ENCODE measurements at regions not wholly inside any gene's neighbourhood (a gene's known extent, or its start where the extent isn't known, plus 50 kb on each side); places are given as distances from the start of the nearest gene placed in this dataset.

DNA sequence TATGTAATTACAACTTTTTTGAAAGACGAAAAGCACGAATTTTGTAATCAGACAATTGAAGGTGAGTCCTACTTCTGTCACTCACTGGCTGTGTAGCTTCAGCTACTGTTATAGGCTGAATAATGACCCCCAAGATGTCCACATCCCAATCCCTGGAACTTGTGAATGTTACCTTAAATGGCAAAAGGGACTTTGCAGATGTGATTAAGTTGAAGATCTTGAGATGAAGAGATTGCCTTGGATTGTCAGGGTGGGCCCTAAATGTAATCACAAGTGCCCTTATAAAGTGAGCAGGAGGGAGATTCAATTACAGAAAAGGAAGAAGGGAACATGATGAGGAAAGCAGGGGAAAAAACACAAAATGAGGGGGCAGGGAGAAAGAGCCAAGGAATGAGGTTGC is 326.2 kb upstream of the MSX2 start:
- CTCF ChIA-PET = no interaction called here

DNA sequence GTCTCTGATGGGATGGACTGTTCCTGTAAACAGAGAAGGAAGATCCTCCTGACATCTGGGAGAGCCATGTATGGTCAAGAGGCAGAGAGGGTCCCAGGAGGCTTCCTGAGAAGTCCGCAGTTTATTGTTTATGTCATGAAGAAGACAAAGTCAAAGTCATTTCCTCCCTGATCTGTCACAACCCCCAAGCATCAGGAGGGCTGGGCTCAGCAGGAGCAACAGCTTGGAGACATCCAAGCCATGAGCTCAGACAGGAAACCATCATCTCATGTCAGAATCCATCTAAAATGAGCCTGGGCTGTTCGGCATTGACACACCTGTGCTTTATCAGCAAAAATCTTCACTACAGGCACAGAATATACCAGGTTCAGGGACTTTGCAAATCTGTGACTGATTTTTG is 325.0 kb upstream of the MSX2 start:
- no peaks in the 10 kb centered on the region for H3K4me1 Mint-ChIP-seq (ENCODE audit: low read depth)
- H3K9me3 Mint-ChIP-seq = no peaks in the 10 kb centered on the region
- intact Hi-C loops (cut with micrococcal nuclease) = no loop called here
- CTCF ChIA-PET = no interaction called here
- POLR2A ChIA-PET = no interaction called here
- DNase-seq (no peak), ATAC-seq (no peak)
- H3K27me3 Mint-ChIP-seq = peaks cover 6% of the 10 kb centered on the region
- TF ChIP-seq, protein P1, sequence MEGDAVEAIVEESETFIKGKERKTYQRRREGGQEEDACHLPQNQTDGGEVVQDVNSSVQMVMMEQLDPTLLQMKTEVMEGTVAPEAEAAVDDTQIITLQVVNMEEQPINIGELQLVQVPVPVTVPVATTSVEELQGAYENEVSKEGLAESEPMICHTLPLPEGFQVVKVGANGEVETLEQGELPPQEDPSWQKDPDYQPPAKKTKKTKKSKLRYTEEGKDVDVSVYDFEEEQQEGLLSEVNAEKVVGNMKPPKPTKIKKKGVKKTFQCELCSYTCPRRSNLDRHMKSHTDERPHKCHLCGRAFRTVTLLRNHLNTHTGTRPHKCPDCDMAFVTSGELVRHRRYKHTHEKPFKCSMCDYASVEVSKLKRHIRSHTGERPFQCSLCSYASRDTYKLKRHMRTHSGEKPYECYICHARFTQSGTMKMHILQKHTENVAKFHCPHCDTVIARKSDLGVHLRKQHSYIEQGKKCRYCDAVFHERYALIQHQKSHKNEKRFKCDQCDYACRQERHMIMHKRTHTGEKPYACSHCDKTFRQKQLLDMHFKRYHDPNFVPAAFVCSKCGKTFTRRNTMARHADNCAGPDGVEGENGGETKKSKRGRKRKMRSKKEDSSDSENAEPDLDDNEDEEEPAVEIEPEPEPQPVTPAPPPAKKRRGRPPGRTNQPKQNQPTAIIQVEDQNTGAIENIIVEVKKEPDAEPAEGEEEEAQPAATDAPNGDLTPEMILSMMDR (IDR thresholded peaks at IDR 0.05) = no peak
- H3K4me3 Mint-ChIP-seq = no peak overlapping the region
- H3K27ac Mint-ChIP-seq = no peak overlapping the region
- no peaks in the 10 kb centered on the region for H3K36me3 Mint-ChIP-seq (ENCODE audit: low read depth)

More for the DNA sequence above, 326.2 kb upstream of the MSX2 start:
- Mint-ChIP-seq H3K36me3 (ENCODE audit: low read depth) (no peaks in the 10 kb centered on the region), H3K27me3 (peaks cover 8% of the 10 kb centered on the region), H3K9me3 (no peaks in the 10 kb centered on the region), H3K4me1 (ENCODE audit: low read depth) (no peaks in the 10 kb centered on the region), H3K27ac (no peak overlapping the region), H3K4me3 (no peak overlapping the region)
- DNase-seq = no peak
- TF ChIP-seq, protein P1 (IDR thresholded peaks at IDR 0.05) = no peak
- intact Hi-C loops (cut with micrococcal nuclease) = no loop called here
- POLR2A ChIA-PET = no interaction called here
- ATAC-seq = no peak

DNA sequence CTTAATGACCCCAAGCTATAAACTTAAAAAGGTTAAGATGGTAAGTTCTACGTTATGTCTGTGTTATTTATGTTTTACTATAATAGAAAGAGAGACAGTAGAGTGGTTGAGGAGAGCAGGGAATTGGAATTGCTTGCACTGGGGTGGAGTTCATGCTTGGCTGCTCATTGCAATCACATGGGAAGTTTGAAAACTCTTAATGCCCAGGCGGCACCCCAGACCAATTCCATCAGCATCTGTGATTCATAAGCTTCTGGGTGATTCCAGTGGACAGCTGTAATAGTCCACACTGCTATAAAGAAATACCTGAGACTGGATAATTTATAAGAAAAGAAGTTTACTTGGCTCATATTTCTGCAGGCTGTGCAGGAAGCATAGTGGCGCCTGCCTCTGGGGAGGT is 323.9 kb upstream of the MSX2 start:
- TF ChIP-seq, protein P1 (IDR thresholded peaks at IDR 0.05) = no peak
- Mint-ChIP-seq H3K4me1 (ENCODE audit: low read depth) (no peaks in the 10 kb centered on the region), H3K9me3 (no peaks in the 10 kb centered on the region)

DNA sequence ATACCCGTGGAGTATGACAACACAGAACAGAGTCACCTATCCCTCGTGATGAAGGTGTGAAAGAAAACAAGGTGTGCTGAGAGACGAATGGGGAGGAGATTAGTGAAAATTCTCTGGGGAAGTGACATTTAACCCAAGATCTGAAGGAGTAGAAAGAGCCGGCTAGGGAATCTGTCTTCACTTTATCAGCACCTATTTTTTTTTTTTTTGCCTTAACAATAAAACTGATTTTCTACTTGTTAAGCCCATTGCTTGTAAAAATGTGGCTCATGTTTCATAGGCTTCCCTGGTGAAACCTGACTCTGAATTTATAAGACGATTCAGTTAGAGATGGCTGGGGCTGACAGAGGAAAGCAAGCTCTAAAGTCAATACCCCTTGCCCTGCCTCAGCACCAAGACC is 322.6 kb upstream of the MSX2 start:
- ATAC-seq = no peak
- peaks cover 1% of the 10 kb centered on the region for H3K27me3 Mint-ChIP-seq
- intact Hi-C loops (cut with micrococcal nuclease) = no loop called here
- ChIA-PET CTCF (interaction anchor here (1.5 kb wide), 1 partner anchor 18 kb away, joined by 4 read pairs; no protein-coding TSS in a partner anchor), POLR2A (no interaction called here)
- H3K36me3 Mint-ChIP-seq (ENCODE audit: low read depth) = no peaks in the 10 kb centered on the region
- H3K27ac Mint-ChIP-seq = no peak overlapping the region
- no peak overlapping the region for H3K4me3 Mint-ChIP-seq
- no peaks in the 10 kb centered on the region for H3K9me3 Mint-ChIP-seq
- no peaks in the 10 kb centered on the region for H3K4me1 Mint-ChIP-seq (ENCODE audit: low read depth)
- TF ChIP-seq, protein P1 (IDR thresholded peaks at IDR 0.05) = no peak
- no peak for DNase-seq

More for the DNA sequence above, 323.9 kb upstream of the MSX2 start:
- CTCF ChIA-PET = interaction anchor here (1.4 kb wide), 1 partner anchor 19 kb away, joined by 3 read pairs; no protein-coding TSS in a partner anchor
- H3K27ac Mint-ChIP-seq = no peak overlapping the region
- no peak overlapping the region for H3K4me3 Mint-ChIP-seq
- no peak for DNase-seq
- peaks cover 1% of the 10 kb centered on the region for H3K27me3 Mint-ChIP-seq
- H3K36me3 Mint-ChIP-seq (ENCODE audit: low read depth) = no peaks in the 10 kb centered on the region
- POLR2A ChIA-PET = no interaction called here
- no peak for ATAC-seq
- intact Hi-C loops (cut with micrococcal nuclease) = no loop called here

DNA sequence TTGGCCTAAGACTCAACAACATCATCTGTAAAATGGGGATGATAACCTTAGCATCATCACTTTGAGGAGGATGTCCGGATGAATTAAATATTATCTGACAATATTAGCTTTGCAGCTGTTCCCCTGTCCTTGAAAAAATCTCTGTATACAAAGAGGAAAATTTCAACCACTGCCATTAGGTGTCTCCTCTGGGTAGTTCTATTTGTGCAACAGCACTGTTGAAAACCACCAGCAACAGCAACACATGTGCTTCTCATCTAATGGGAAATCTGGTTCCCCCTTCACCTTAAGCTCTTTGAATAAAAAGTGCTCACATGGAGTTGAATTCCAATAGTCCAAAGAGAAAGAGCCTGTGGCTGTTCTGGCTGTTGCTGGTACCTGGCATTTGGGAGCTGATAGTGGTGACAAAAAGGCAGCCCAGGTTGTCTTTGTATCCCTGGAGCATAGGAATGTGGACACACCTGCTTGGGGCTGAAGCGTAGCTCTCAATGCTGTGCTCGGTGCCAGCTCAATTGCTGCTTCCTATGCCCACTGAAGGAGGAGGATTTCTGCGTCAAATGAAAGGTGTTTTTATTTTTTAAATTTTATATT is 322.1 kb upstream of the MSX2 start:
- peaks cover 1% of the 10 kb centered on the region for H3K27me3 Mint-ChIP-seq
- intact Hi-C loops (cut with micrococcal nuclease) = no loop called here
- ChIA-PET POLR2A (no interaction called here), CTCF (interaction anchor here (1.5 kb wide), 1 partner anchor 17 kb away, joined by 4 read pairs; no protein-coding TSS in a partner anchor)
- no peaks in the 10 kb centered on the region for H3K4me1 Mint-ChIP-seq (ENCODE audit: low read depth)
- no peak overlapping the region for H3K4me3 Mint-ChIP-seq
- no peak for ATAC-seq
- DNase-seq = no peak
- TF ChIP-seq, protein P1 (IDR thresholded peaks at IDR 0.05) = no peak
- no peaks in the 10 kb centered on the region for H3K9me3 Mint-ChIP-seq
- no peak overlapping the region for H3K27ac Mint-ChIP-seq
- no peaks in the 10 kb centered on the region for H3K36me3 Mint-ChIP-seq (ENCODE audit: low read depth)

Data from activated CD8-positive, alpha-beta T cell treated with anti-CD3 and anti-CD28 coated beads for 36 hours (primary cell).